Endodermal cell (in vitro differentiated cells): ENCODE measurements at regions not wholly inside any gene's neighbourhood (a gene's known extent, or its start where the extent isn't known, plus 50 kb on each side); places are given as distances from the start of the nearest gene placed in this dataset.
A peak's percentile ranks its signal among the peaks of the same experiment; 100 is the strongest.

Experiments used
- DNase-seq: peaks from one replicate; pipeline ENCODE4 v3.0.0-alpha.2; 2017
- H3K27ac ChIP-seq: 2 replicates; pipeline ENCODE4 v1.5.1; 2013; ENCODE audit warnings: mild to moderate bottlenecking, low read depth, low read length, moderate library complexity
- H3K27me3 ChIP-seq: 2 replicates; pipeline ENCODE4 v1.6.1; 2013; ENCODE audit warnings: mild to moderate bottlenecking, low read length, moderate library complexity; ENCODE audit not compliant: insufficient read depth, control insufficient read depth, poor library complexity, severe bottlenecking
- H3K36me3 ChIP-seq: 2 replicates; pipeline ENCODE4 v1.7.0; 2013; ENCODE audit warnings: mild to moderate bottlenecking, low read length, moderate library complexity; ENCODE audit not compliant: control insufficient read depth, insufficient read depth
- H3K4me1 ChIP-seq: one replicate; pipeline ENCODE4 v1.7.0; 2013; ENCODE audit warnings: low read length; ENCODE audit not compliant: control insufficient read depth, insufficient read depth
- H3K4me3 ChIP-seq: 2 replicates; pipeline ENCODE4 v1.5.1; 2013; ENCODE audit warnings: mild to moderate bottlenecking, low read length, moderate library complexity
- H3K9ac ChIP-seq: 2 replicates; pipeline ENCODE4 v1.6.1; 2013; ENCODE audit warnings: mild to moderate bottlenecking, low read length, moderate library complexity; ENCODE audit not compliant: poor library complexity, severe bottlenecking; ENCODE audit errors: extremely low read depth
- H3K9me3 ChIP-seq: 2 replicates; pipeline ENCODE4 v1.6.1; 2013; ENCODE audit warnings: mild to moderate bottlenecking, low read length, moderate library complexity; ENCODE audit not compliant: control insufficient read depth
- H3K27ac Mint-ChIP-seq: 2 replicates; pipeline ENCODE4 v1.8.0; 2020; ENCODE audit warnings: mixed read lengths
- H3K27me3 Mint-ChIP-seq: 2 replicates; pipeline ENCODE4 v1.8.0; 2021; ENCODE audit warnings: mild to moderate bottlenecking, mixed read lengths; ENCODE audit not compliant: insufficient read depth
- H3K36me3 Mint-ChIP-seq: 2 replicates; pipeline ENCODE4 v1.8.0; 2020; ENCODE audit warnings: low read depth, mixed read lengths
- H3K4me1 Mint-ChIP-seq: 2 replicates; pipeline ENCODE4 v1.8.0; 2020; ENCODE audit warnings: mixed read lengths
- H3K4me3 Mint-ChIP-seq: 2 replicates; pipeline ENCODE4 v1.8.0; 2020; ENCODE audit warnings: mild to moderate bottlenecking, moderate library complexity, mixed read lengths
- H3K9me3 Mint-ChIP-seq: 2 replicates; pipeline ENCODE4 v1.8.0; 2020; ENCODE audit warnings: mild to moderate bottlenecking, mixed read lengths
- WGBS, 2 experiments: methylation state at CpG; one replicate each; pipeline versions ENCODE4 v1.1.5 to v1.1.7; 2013; ENCODE audit warnings: missing lambda C conversion rate in 2 of 2, mixed read lengths in 1 of 2; ENCODE audit not compliant: insufficient coverage in 1 of 2, insufficient read length in 1 of 2; 5-methylcytosine and 5-hydroxymethylcytosine counted together
- TF ChIP-seq, protein P1 (sequence below): fragments of 200-600 bp; sonication (generic); conservative IDR thresholded peaks from 2 replicates; pipeline ENCODE4 v1.5.0; 2021; ENCODE audit warnings: antibody characterized with exemption, mild to moderate bottlenecking

DNA sequence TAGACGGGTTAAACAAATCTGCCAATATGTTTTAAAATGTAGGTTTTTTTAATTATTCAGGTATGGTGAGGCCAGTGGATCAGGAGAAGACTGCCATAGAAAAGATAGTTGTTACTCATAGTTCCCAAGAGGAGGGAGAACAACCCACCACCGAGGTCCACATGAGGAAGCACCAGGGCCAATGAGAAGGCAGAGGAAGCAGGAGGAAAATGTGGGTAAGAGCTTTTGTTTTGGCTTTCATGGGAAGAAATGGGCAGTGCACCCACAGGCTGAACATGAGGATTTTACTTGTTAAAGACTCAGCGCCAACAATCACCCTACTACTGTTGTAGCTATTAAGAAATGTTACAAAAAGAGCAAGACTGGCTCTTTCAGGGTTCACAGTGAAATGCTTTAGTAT lies 191.8 kb upstream of the HNMT start:
- H3K27me3 Mint-ChIP-seq = no peaks in the 10 kb centered on the region
- H3K4me1 Mint-ChIP-seq = peaks cover 18% of the 10 kb centered on the region
- 89 to 100% methylated on average over 3 of the region's 3 CpGs for WGBS, 2 experiments
- peaks cover 3% of the 10 kb centered on the region for H3K36me3 Mint-ChIP-seq
- no peak overlapping the region for H3K27ac Mint-ChIP-seq
- H3K36me3 ChIP-seq = no peaks in the 10 kb centered on the region
- H3K9me3 Mint-ChIP-seq = peaks cover 17% of the 10 kb centered on the region
- H3K4me3 Mint-ChIP-seq = no peak overlapping the region
- no peak overlapping the region for H3K9ac ChIP-seq
- no peak overlapping the region for H3K4me3 ChIP-seq
- peaks cover 18% of the 10 kb centered on the region for H3K9me3 ChIP-seq
- no peaks in the 10 kb centered on the region for H3K27me3 ChIP-seq
- H3K27ac ChIP-seq = peak overlapping the region; percentile 46
- no peak for DNase-seq
- no peaks in the 10 kb centered on the region for H3K4me1 ChIP-seq
- TF ChIP-seq, protein P1, sequence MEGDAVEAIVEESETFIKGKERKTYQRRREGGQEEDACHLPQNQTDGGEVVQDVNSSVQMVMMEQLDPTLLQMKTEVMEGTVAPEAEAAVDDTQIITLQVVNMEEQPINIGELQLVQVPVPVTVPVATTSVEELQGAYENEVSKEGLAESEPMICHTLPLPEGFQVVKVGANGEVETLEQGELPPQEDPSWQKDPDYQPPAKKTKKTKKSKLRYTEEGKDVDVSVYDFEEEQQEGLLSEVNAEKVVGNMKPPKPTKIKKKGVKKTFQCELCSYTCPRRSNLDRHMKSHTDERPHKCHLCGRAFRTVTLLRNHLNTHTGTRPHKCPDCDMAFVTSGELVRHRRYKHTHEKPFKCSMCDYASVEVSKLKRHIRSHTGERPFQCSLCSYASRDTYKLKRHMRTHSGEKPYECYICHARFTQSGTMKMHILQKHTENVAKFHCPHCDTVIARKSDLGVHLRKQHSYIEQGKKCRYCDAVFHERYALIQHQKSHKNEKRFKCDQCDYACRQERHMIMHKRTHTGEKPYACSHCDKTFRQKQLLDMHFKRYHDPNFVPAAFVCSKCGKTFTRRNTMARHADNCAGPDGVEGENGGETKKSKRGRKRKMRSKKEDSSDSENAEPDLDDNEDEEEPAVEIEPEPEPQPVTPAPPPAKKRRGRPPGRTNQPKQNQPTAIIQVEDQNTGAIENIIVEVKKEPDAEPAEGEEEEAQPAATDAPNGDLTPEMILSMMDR = no peak

DNA sequence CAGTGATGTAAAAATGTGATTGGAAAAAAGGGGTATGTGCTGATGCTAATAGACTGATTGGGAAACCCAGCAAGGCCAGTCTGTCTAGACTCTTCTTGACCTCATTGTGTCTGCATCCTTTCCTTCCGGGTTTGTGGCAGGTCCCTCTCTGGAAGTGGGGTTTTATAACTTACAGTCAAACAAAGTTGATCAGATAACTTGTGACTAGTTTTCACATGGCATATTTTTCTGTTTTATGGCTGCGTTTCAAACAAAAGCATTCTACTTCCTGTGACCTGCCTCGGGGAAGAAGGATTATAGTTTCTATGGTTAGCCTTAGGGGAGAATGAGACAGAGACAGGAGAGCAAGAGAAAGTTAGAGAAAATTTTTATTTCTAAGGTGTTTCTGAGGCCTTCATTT lies 188.7 kb upstream of the HNMT start:
- Histone ChIP-seq H3K4me1 (no peaks in the 10 kb centered on the region), H3K36me3 (no peaks in the 10 kb centered on the region), H3K27ac (no peak overlapping the region), H3K9ac (no peak overlapping the region), H3K9me3 (peaks cover 13% of the 10 kb centered on the region), H3K4me3 (no peak overlapping the region), H3K27me3 (no peaks in the 10 kb centered on the region)
- H3K4me1 Mint-ChIP-seq = peaks cover 7% of the 10 kb centered on the region
- no peaks in the 10 kb centered on the region for H3K27me3 Mint-ChIP-seq
- no peaks in the 10 kb centered on the region for H3K36me3 Mint-ChIP-seq
- H3K4me3 Mint-ChIP-seq = no peak overlapping the region
- peaks cover 15% of the 10 kb centered on the region for H3K9me3 Mint-ChIP-seq
- 70 to 93% methylated on average over 3 of the region's 3 CpGs for WGBS, 2 experiments
- TF ChIP-seq, protein P1 = no peak
- no peak overlapping the region for H3K27ac Mint-ChIP-seq
- DNase-seq = no peak

DNA sequence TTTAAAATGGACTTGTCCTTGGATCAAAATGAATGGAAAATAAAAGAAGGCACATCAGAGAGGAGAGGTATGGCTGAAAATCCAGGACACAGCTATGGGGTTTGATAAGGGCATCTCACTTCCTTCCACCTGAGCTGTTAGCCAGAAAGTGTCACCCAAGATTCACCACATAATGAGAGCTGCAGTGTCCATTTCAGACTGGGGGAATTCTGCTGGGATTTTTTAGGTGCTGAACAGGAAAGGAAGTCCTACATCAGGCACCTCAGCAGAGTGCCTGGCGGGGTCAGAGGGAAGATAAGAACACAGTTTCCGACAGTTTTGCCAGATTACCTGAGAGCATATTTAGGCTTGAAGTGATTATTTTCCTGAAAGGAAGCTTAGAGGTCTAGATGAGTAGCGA lies 187.6 kb upstream of the HNMT start:
- TF ChIP-seq, protein P1 = no peak
- Mint-ChIP-seq H3K27me3 (no peaks in the 10 kb centered on the region), H3K9me3 (peaks cover 15% of the 10 kb centered on the region), H3K4me3 (no peak overlapping the region), H3K27ac (no peak overlapping the region), H3K36me3 (no peaks in the 10 kb centered on the region), H3K4me1 (peaks cover 3% of the 10 kb centered on the region)
- Histone ChIP-seq H3K27ac (no peak overlapping the region), H3K9me3 (peaks cover 13% of the 10 kb centered on the region), H3K36me3 (no peaks in the 10 kb centered on the region), H3K4me3 (no peak overlapping the region), H3K4me1 (no peaks in the 10 kb centered on the region), H3K27me3 (no peaks in the 10 kb centered on the region), H3K9ac (no peak overlapping the region)
- WGBS, 2 experiments = 94 to 99% methylated on average over 2 to 3 of the region's 3 CpGs
- DNase-seq = no peak
